ENCODE measurements at regions not wholly inside any gene's neighbourhood (a gene's known extent, or its start where the extent isn't known, plus 50 kb on each side); places are given as distances from the start of the nearest gene placed in this dataset.

GRCh38 chr10:44619975-44620374 lies 235.1 kb upstream of the CXCL12 start:
- no peak for DNase-seq (ENCODE audit: low read depth)

- peak; percentile 95 for DNase-seq (ENCODE audit: low read depth)
Measured at GRCh38 chr10:44627591-44628354, 242.9 kb upstream of the CXCL12 start.

- DNase-seq (ENCODE audit: low read depth): peak; percentile 87
Measured at GRCh38 chr10:44628921-44629320, 244.0 kb upstream of the CXCL12 start.

- DNase-seq (ENCODE audit: low read depth): peak; percentile 69
Measured at GRCh38 chr10:44635176-44635575, 250.3 kb upstream of the CXCL12 start.

DNA sequence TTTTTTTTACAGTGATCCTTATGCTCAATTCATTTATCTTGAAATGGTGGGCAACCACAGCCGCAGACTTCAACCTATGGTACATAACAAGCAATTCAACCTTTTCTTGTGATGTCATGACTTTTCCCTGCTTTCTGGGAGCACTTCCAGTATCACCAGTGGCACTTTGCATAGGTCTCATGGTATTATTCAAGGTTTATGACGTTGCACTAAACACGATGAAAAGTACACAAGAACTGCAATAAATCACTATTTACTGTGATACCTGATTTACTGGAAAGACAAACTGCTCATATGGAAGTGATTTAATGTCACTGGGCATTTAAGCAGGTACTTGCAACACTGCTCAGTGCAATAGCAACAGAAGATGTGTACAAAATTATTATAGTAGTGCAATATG lies 251.7 kb upstream of the CXCL12 start:
- DNase-seq (ENCODE audit: low read depth): no peak

GRCh38 chr10:44640429-44640828 lies 255.5 kb upstream of the CXCL12 start:
- no peak for DNase-seq (ENCODE audit: low read depth)

DNA sequence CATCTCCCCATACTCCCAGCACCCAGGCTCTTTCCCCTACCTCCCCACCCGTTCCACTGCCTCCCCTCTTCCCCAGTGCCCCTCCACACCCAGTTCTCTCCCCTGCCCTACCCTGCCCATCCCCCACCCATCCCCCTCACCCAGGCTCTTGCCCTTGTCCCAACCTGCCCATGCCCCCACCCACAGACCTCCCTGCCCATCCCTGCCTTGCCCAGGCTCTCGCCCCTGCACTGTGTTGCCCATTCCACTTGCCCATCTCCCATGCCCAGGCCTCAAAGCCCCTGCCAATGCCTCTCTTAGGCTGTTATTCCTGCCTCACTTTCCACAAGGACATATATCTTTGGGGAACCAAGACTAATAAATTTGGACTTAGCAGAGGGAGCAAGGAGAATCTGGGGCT lies 262.6 kb upstream of the CXCL12 start:
- no peak for DNase-seq (ENCODE audit: low read depth)

- peak; percentile 89 for DNase-seq (ENCODE audit: low read depth)
Measured at GRCh38 chr10:44647877-44648542, 263.1 kb upstream of the CXCL12 start.

GRCh38 chr10:44650691-44651661 lies 260.2 kb upstream of the TMEM72 start:
- DNase-seq (ENCODE audit: low read depth): peak; percentile 28

DNA sequence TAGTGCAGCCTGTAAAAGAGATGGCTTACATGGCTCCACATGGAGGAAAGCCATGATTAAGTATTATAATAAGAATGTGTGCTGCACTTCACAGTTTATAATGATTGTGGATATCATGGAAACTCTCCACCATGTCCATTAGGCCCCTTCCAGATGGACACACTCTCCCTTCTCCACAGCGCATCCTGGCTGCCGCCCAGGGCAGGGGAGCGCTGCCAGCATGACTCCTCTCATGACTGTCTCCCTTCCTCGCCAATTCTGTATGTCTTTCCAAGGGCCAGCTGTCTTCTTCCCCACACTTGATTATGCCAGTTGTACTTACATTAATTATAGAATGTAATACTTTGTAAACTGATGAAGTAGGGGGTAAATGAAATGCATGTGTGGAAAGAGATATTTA lies 259.3 kb upstream of the TMEM72 start:
- DNase-seq (ENCODE audit: low read depth): peak; percentile 42

DNA sequence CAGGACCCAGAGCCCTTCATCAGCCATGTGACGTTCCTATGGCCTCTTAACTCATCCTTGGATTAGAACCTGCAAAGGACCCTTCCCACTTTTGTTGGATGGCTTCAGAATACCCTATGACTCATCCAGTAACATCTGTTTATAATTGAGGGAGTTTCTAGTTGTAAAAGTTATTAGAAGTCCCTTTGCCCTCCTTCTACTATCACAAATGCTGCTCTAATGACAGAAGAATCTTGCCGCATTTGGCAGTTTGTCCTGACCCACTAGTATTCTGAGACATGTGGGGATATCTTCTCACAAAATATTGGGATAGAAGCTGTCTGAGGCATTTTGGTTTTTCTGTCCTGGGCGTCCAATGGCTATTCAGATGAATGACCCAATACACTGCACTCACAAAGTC lies 251.8 kb upstream of the TMEM72 start:
- peak; percentile 32 for DNase-seq (ENCODE audit: low read depth)

DNA sequence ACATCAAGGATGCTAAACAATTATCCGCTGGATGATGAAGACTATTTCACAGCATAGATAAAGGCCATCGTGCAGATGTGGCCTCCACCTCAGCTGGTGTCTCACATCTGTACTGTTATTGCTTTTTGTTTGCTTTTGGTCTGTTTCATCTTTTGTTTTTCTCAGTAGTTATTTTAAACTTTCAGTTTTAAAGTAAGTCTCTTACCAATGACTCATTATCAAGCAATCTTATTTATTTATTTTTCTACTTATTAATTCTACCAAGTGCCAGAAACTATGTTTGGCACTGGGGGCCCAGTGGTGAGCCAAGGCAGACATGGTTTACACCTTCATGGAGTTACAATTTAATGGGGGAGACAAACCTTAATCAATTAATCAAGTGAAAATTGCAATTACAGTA lies 250.9 kb upstream of the TMEM72 start:
- DNase-seq (ENCODE audit: low read depth): peak; percentile 67

- DNase-seq (ENCODE audit: low read depth): peak; percentile 46
Measured at GRCh38 chr10:44662051-44662450, 249.1 kb upstream of the TMEM72 start.

- DNase-seq (ENCODE audit: low read depth): no peak
Measured at GRCh38 chr10:44668336-44668735, 242.8 kb upstream of the TMEM72 start.

DNA sequence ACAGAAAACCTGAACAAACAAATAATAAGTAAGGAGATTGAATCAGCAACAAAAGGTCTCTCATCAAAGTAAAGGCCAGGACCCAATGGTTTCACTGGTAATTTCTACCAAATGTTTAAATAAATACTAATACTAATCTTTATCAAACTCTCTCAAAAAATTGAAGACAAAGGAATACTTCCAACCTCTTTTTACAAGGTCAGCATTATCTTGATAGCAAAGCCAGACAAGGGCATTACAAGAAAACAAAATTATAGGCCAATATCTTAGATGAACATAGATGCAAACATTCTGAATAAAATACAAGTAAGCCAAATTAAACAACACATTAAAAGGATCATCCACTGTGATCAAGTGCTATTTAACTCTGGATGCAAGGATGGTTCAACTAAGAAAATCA lies 239.8 kb upstream of the TMEM72 start:
- no peak for DNase-seq (ENCODE audit: low read depth)

DNA sequence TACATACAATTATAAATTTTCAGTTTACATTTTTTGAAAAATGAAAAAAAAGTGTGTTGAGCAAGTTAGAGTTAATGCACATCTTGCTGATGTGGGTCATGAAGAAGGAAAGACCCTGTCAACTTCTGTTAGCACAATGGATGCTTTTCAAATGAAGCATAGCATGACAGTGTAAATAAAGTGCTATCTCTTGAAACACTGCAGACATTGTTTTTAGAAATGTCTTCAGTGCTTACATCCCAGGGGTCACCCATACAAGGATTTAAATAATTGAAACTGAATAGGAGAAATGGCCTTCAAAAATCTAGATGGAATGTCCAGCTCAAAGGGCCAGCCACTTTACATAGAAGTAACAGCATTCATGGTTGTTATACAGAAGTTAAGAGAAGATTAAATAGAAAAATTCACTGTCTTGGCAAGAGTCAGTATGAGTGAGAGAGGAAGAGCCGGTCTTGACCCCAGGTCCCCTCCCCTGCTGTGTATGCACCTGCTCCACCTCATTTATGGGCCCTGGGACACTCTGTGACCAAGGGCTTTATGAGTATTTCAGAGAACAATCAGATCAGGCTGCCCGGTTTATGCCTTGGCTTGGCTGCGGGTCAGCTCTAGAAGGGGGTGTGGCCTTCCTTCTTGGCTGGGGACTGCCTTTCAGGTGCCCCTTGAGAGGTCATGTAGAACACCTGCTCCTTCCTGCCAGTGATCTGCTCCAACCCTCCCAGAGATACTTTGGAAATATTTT lies 237.7 kb upstream of the TMEM72 start:
- no peak for DNase-seq (ENCODE audit: low read depth)

- DNase-seq (ENCODE audit: low read depth): peak; percentile 62
Measured at GRCh38 chr10:44674536-44675386, 236.4 kb upstream of the TMEM72 start.

- DNase-seq (ENCODE audit: low read depth): no peak
Measured at GRCh38 chr10:44675387-44675874, 235.7 kb upstream of the TMEM72 start.

- DNase-seq (ENCODE audit: low read depth): no peak
Measured at GRCh38 chr10:44680764-44681163, 230.4 kb upstream of the TMEM72 start.

DNA sequence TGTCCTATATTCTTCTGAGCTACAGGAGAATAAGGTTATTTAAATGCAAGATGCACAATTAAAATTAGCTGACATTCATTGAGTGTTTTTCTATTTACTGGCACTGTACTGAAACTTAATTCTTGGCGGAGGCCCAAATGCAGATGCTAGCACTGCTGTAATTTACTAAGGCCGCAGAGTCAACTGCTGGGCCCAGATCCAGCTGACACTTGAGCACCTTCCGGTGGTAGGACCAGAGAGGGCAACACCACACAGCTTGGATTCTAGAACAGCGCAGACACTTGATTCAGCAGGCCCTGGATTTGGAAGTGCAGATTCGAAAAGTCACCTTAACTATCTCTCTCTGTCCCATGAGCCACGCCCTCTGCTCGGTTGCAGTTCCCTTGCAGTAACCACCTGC lies 228.6 kb upstream of the TMEM72 start:
- DNase-seq (ENCODE audit: low read depth): no peak

- DNase-seq (ENCODE audit: low read depth): no peak
Measured at GRCh38 chr10:44684661-44685060, 226.5 kb upstream of the TMEM72 start.
